GM18867 (cell line): ENCODE measurements at regions not wholly inside any gene's neighbourhood (a gene's known extent, or its start where the extent isn't known, plus 50 kb on each side); places are given as distances from the start of the nearest gene placed in this dataset.

ENCODE experiments used
- ATAC-seq: cut with Tn5 transposase; IDR thresholded peaks from one replicate; pipeline ENCODE4 v1.9.1; 2021; ENCODE audit warnings: mild to moderate bottlenecking, moderate library complexity; ENCODE audit not compliant: unreplicated experiment

GRCh38 chr2:150732064-150732463 lies 244.6 kb upstream of the RND3 start:
- no peak for ATAC-seq

GRCh38 chr2:150729495-150729955 lies 242.1 kb upstream of the RND3 start:
- peak; percentile 75 for ATAC-seq

GRCh38 chr2:150718280-150718679 lies 230.8 kb upstream of the RND3 start:
- no peak for ATAC-seq

- ATAC-seq, result no peak
Observed at GRCh38 chr2:150716186-150716585, 228.7 kb upstream of the RND3 start.

GRCh38 chr2:150715501-150715900 lies 228.0 kb upstream of the RND3 start:
- no peak for ATAC-seq

GRCh38 chr2:150710916-150711315 lies 223.4 kb upstream of the RND3 start:
- ATAC-seq, result no peak

- no peak for ATAC-seq
Observed at GRCh38 chr2:150710041-150710440, 222.6 kb upstream of the RND3 start.

- ATAC-seq, result no peak
Observed at GRCh38 chr2:150706561-150706960, 219.1 kb upstream of the RND3 start.

- ATAC-seq, result peak; percentile 77
Observed at GRCh38 chr2:150705767-150706166, 218.3 kb upstream of the RND3 start.

GRCh38 chr2:150705357-150705756 lies 217.9 kb upstream of the RND3 start:
- ATAC-seq, result no peak

GRCh38 chr2:150702791-150703190 lies 215.3 kb upstream of the RND3 start:
- ATAC-seq, result no peak

- ATAC-seq, result no peak
Observed at GRCh38 chr2:150700666-150701580, 213.5 kb upstream of the RND3 start.

- ATAC-seq, result no peak
Observed at GRCh38 chr2:150699218-150699617, 211.8 kb upstream of the RND3 start.

GRCh38 chr2:150698016-150698661 lies 210.7 kb upstream of the RND3 start:
- ATAC-seq, result no peak

- ATAC-seq, result no peak
Observed at GRCh38 chr2:150697596-150697995, 210.1 kb upstream of the RND3 start.

- no peak for ATAC-seq
Observed at GRCh38 chr2:150695451-150696135, 208.1 kb upstream of the RND3 start.

GRCh38 chr2:150693556-150693955 lies 206.1 kb upstream of the RND3 start:
- no peak for ATAC-seq

- no peak for ATAC-seq
Observed at GRCh38 chr2:150690870-150691269, 203.4 kb upstream of the RND3 start.

- no peak for ATAC-seq
Observed at GRCh38 chr2:150690261-150690660, 202.8 kb upstream of the RND3 start.

- ATAC-seq, result no peak
Observed at GRCh38 chr2:150689590-150689989, 202.1 kb upstream of the RND3 start.

GRCh38 chr2:150688016-150688415 lies 200.5 kb upstream of the RND3 start:
- no peak for ATAC-seq

GRCh38 chr2:150686391-150686790 lies 198.9 kb upstream of the RND3 start:
- ATAC-seq, result no peak
